ENCODE measurements at regions not wholly inside any gene's neighbourhood (a gene's known extent, or its start where the extent isn't known, plus 50 kb on each side); places are given as distances from the start of the nearest gene placed in this dataset.
"Not testable (repeated sequence)": the region's sequence is repeated elsewhere in the genome, so short reads cannot be mapped to it uniquely, and the experiment has no call there.

DNA sequence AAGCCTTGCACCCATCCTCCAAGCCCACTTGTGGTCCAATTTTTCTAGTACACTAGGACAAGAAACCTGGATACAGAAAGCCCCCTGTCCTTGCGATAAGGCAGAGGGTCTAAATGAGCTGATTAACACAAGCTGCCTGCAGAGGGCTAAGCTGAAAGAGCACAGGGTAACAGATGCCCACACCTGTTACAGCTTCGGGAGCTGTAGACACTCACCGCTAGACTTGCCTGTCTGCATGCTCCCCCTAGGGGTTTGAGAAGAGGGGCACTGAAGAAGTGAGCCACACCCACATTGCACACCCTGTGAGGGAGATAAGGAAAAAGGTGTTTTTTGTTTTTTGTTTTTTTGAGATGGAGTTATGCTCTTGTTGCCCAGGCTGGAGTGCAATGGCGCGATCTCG is 386.5 kb upstream of the AUTS2 start:
- Mint-ChIP-seq H3K27me3 (ENCODE audit: unreplicated experiment) (peaks cover 8% of the 10 kb centered on the region), H3K9me3 (ENCODE audit: unreplicated experiment) (peaks cover 8% of the 10 kb centered on the region), H3K4me3 (ENCODE audit: unreplicated experiment) (peak overlapping the region; percentile 24), H3K27ac (ENCODE audit: unreplicated experiment) (peak overlapping the region; percentile 45), H3K4me1 (ENCODE audit: low read depth, unreplicated experiment) (peaks cover 8% of the 10 kb centered on the region), H3K36me3 (ENCODE audit: unreplicated experiment) (no peaks in the 10 kb centered on the region)
- TF ChIP-seq, protein P1, sequence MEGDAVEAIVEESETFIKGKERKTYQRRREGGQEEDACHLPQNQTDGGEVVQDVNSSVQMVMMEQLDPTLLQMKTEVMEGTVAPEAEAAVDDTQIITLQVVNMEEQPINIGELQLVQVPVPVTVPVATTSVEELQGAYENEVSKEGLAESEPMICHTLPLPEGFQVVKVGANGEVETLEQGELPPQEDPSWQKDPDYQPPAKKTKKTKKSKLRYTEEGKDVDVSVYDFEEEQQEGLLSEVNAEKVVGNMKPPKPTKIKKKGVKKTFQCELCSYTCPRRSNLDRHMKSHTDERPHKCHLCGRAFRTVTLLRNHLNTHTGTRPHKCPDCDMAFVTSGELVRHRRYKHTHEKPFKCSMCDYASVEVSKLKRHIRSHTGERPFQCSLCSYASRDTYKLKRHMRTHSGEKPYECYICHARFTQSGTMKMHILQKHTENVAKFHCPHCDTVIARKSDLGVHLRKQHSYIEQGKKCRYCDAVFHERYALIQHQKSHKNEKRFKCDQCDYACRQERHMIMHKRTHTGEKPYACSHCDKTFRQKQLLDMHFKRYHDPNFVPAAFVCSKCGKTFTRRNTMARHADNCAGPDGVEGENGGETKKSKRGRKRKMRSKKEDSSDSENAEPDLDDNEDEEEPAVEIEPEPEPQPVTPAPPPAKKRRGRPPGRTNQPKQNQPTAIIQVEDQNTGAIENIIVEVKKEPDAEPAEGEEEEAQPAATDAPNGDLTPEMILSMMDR (IDR thresholded peaks at IDR 0.05; ENCODE audit: partially characterized antibody, unreplicated experiment) = peak; percentile 37
- peak; percentile 48 for DNase-seq

DNA sequence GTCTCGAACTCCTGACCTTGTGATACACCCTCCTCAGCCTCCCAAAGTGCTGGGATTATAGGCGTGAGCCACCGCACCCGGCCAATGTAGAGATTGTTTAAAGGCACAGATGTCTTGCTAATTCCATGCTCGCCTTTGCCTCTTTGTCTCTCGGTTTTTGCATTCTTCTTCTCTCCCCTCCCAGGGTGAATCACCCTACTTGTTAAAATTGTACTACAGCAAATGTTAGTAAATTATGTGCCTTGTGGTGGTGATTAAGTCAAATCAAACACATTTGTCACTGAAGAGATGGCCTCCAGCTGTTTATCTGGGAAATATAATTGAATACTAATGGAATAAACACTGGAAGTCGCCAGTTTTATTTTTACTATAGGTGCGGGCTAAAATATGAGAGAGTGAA is 384.4 kb upstream of the AUTS2 start:
- no peak overlapping the region for H3K27ac Mint-ChIP-seq (ENCODE audit: unreplicated experiment)
- peaks cover 8% of the 10 kb centered on the region for H3K9me3 Mint-ChIP-seq (ENCODE audit: unreplicated experiment)
- peaks cover 8% of the 10 kb centered on the region for H3K4me1 Mint-ChIP-seq (ENCODE audit: low read depth, unreplicated experiment)

DNA sequence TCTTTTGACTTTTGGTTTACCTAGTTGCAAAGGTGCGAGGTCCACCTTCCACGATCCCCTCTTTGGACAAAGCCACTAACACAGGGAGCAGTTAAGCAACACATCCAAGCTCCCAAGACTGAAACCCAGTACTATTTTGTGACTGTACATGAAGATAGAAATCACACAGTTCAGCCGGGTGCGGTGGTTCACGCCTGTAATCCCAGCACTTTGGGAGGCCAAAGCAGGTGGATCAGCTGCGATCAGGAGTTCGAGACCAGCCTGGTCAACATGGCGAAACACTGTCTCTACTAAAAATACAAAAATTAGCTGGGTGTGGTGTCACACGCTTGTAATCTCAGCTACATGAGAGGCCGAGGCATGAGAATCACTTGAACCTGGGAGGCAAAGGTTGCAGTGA is 382.8 kb upstream of the AUTS2 start:
- H3K27me3 Mint-ChIP-seq (ENCODE audit: unreplicated experiment); H3K4me3 Mint-ChIP-seq (ENCODE audit: unreplicated experiment); H3K36me3 Mint-ChIP-seq (ENCODE audit: unreplicated experiment); H3K9me3 Mint-ChIP-seq (ENCODE audit: unreplicated experiment); DNase-seq; H3K4me1 Mint-ChIP-seq (ENCODE audit: low read depth, unreplicated experiment); H3K27ac Mint-ChIP-seq (ENCODE audit: unreplicated experiment): not testable (repeated sequence)

More for the DNA sequence above, 384.4 kb upstream of the AUTS2 start:
- Mint-ChIP-seq H3K27me3 (ENCODE audit: unreplicated experiment) (peaks cover 8% of the 10 kb centered on the region), H3K36me3 (ENCODE audit: unreplicated experiment) (no peaks in the 10 kb centered on the region), H3K4me3 (ENCODE audit: unreplicated experiment) (no peak overlapping the region)
- TF ChIP-seq, protein P1 (IDR thresholded peaks at IDR 0.05; ENCODE audit: partially characterized antibody, unreplicated experiment) = no peak
- no peak for DNase-seq

DNA sequence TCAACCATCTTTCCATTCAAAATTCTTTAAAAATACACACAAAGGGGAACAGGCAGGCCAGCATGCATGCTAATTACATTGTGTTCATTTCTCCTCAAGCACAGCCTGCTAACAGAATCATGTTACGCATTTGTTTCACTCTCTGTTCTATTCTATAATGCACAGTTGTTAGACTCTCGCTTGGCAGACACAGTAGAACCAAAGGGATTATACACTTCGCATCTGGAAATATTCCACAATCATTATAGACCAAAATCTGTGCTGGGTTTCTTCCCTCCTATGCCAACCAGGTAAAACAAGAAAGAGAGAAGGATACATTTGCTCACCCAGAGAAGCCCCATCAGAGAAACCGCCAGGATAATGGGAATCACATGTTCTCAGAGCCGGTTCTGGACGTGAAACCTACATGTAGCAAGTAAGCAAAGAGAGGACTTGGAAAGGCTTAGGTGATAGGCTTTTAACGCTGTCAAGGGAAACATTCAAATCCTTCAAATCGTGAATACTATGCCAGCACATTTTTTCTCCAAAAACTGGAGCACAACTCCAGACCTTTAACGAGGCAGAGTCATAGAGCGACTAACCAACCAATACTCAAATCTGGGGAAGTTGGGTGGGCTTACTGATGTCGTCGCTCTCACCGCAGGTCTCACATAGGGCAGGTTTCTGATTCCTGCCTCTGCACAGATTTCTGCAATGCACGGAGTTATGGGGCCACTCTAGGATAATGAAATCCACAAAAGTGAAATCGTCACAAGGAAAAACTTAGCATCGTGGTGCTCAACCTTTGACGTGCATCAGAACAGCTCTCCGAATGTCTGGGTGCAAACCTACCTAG is 380.5 kb upstream of the AUTS2 start:
- no peak for DNase-seq
- Mint-ChIP-seq H3K9me3 (ENCODE audit: unreplicated experiment) (no peaks in the 10 kb centered on the region), H3K36me3 (ENCODE audit: unreplicated experiment) (no peaks in the 10 kb centered on the region), H3K27me3 (ENCODE audit: unreplicated experiment) (peaks cover 2% of the 10 kb centered on the region), H3K27ac (ENCODE audit: unreplicated experiment) (no peak overlapping the region), H3K4me3 (ENCODE audit: unreplicated experiment) (no peak overlapping the region), H3K4me1 (ENCODE audit: low read depth, unreplicated experiment) (no peaks in the 10 kb centered on the region)
- TF ChIP-seq, protein P1 (IDR thresholded peaks at IDR 0.05; ENCODE audit: partially characterized antibody, unreplicated experiment) = no peak

DNA sequence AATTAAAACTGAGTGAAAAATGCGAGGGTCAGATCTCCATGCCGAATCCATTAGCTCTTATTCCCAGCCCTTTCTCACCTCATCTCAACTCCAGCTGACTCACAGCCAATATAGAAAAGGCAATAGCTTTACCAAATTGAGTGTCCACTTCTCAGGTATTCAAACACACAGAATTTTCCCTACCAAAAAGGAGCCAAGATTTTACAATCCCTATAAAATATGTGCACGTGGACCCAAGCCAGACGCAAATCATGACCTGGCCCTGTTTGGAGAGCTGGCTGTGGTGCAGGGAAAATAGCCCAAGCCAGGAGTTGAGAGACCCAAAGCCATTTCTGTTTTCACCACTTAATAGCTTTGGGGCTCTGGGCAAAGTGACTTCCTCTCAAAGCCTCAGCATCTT is 379.7 kb upstream of the AUTS2 start:
- DNase-seq = no peak
- no peaks in the 10 kb centered on the region for H3K4me1 Mint-ChIP-seq (ENCODE audit: low read depth, unreplicated experiment)
- TF ChIP-seq, protein P1 (IDR thresholded peaks at IDR 0.05; ENCODE audit: partially characterized antibody, unreplicated experiment) = no peak
- H3K9me3 Mint-ChIP-seq (ENCODE audit: unreplicated experiment) = no peaks in the 10 kb centered on the region
- H3K4me3 Mint-ChIP-seq (ENCODE audit: unreplicated experiment) = no peak overlapping the region
- H3K27ac Mint-ChIP-seq (ENCODE audit: unreplicated experiment) = no peak overlapping the region
- peaks cover 6% of the 10 kb centered on the region for H3K27me3 Mint-ChIP-seq (ENCODE audit: unreplicated experiment)
- no peaks in the 10 kb centered on the region for H3K36me3 Mint-ChIP-seq (ENCODE audit: unreplicated experiment)
